Fibroblast of peridontal ligament (primary cell): ENCODE measurements at regions not wholly inside any gene's neighbourhood (a gene's known extent, or its start where the extent isn't known, plus 50 kb on each side); places are given as distances from the start of the nearest gene placed in this dataset.

Experiments used
- DNase-seq: peaks from one replicate; pipeline ENCODE4 v3.0.0-alpha.2; 2010; ENCODE audit errors: extremely low read depth

DNA sequence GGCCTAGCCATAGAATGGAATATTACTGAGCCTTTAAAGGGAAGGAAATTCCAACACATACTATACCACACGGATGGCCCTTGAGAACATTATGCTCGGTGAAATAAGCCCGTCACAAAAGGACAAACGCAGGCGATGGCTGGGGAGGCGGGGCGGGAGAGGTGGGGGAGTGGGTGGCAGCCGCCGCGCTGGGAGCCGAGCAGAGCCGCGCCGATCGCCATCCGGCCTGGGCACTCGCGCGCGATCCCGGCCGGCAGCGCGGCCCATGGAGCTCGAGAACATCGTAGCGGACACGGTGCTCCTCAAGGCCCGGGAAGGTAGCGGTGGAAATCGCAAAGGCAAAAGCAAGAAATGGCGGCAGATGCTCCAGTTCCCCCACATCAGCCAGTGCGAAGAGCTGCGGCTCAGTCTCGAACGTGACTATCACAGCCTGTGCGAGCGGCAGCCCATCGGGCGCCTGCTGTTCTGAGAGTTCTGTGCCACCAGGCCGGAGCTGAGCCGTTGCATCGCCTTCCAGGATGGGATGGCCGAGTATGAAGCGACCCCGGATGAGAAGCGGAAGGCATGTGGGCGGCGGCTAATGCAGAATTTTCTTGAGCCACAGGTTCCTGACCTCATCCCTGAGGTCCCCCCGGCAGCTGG lies 140.1 kb downstream of the ZDHHC20 start:
- DNase-seq = no peak

DNA sequence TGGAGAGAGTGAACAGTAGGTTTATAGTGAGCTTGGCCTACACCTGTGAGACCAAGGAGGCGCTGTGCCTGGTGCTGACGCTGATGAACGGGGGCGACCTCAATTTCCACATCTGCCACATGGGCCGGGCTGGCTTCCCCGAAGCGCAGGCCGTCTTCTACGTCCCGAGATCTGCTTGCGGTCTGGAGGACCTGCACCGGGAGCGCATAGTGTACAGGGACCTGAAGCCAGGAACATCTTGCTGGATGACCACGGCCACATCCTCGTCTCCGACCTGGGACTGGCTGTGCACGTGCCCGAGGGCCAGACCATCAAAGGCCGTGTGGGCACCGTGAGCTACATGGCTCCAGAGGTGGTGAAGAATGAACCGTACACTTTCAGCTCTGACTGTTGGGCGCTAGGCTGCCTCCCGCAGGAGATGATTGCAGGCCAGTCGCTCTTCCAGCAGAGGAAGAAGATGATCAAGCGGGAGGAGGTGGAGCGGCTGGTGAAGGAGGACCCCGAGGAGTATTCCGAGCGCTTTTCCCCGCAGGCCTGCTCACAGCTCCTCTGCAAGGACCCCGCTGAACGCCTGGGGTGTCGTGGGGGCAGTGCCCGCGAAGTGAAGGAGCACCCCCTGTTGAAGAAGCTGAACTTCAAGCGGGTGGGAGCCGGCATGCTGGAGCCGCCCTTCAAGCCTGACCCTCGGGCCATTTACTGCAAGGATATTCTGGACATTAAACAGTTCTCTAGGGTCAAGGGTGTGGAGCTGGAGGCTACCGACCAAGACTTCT lies 139.0 kb downstream of the ZDHHC20 start:
- no peak for DNase-seq

DNA sequence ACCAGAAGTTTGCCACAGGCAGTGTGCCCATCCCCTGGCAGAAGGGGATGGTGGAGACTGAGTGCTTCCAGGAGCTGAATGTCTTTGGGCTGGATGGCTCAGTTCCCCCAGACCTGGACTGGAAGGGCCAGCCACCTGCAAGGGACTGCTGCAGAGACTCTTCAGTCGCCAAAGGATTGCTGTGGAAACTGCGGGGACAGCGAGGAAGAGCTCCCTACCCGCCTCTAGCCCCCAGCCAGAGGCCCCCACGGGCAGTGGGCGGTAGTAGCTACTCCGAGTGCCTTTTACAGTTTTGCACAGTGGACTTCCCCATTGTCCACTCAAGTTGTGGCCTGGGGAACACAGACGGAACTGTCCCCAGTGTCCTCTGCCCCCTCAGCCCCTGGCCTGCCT lies 138.5 kb downstream of the ZDHHC20 start:
- no peak for DNase-seq

DNA sequence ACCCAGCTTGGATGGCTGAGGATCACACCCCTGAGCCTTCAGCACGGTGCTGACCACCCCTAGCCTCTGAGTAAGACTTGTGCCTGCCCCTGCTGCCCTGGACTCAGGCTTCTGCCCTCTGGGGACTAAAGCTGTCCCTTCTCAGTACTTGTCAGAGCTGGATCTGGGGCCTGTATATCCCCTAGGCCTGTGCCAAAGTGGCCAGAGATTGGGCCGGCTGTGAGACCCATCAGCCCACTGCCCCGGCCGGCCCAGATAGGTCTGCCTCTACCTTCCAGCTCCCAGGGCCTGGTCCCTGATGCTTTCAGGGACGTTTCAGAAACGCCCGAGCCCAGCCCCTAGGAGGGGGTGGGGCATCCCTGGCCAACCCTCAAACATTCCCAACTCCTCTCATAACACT lies 137.8 kb downstream of the ZDHHC20 start:
- DNase-seq = no peak

DNA sequence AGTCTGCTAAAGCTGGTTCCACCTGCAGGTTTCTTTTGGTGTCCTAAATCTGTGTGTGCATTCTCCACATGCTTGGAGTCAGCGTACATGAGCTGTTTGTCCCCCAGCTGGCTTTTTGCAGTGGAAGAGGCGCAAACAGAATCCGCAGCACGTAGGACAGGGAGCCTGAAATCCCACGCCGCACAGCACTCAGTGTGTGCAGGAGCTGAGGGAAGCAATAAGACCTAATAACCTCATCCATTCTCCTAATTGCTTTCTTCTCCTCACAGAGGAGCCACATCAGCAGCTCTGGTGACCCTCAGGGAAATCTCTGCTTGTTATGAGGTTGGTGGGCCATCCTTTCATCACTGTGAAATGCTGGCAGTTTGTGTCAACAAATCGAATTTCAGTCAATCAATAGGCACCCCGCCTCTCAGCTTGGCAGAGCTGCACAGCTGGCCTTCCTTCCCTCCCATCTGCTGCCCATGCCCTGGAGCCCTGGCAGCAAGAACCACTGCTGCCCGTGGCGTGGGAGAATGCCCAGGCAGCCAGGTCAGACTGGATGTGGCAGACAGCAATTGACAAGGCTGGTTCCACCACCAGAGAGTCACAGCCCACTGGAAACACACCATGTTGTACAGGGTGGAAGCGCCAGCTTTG lies 136.7 kb downstream of the ZDHHC20 start:
- no peak for DNase-seq
